ENCODE measurements at regions not wholly inside any gene's neighbourhood (a gene's known extent, or its start where the extent isn't known, plus 50 kb on each side); places are given as distances from the start of the nearest gene placed in this dataset.

GRCh38 chr3:65181391-65181871 is 493.6 kb upstream of the ADAMTS9 start:
- Histone ChIP-seq H3K4me2 (ENCODE audit: low read length) (no peak overlapping the region), H2AFZ (ENCODE audit: low read depth, low read length) (peak overlapping the region; percentile 49), H3K4me3 (ENCODE audit: insufficient read depth, low read depth, low read length) (no peak overlapping the region), H3K36me3 (ENCODE audit: insufficient read depth, low read length) (no peaks in the 10 kb centered on the region), H3K27me3 (ENCODE audit: insufficient read depth, low read length) (no peaks in the 10 kb centered on the region), H3K9ac (ENCODE audit: low read length) (no peak overlapping the region), H4K20me1 (ENCODE audit: insufficient read depth, low read length) (no peaks in the 10 kb centered on the region), H3K27ac (ENCODE audit: low read depth, low read length) (no peak overlapping the region), H3K79me2 (ENCODE audit: insufficient read depth, low read length) (no peaks in the 10 kb centered on the region), H3K4me1 (ENCODE audit: insufficient read depth, low read length) (peaks cover 4% of the 10 kb centered on the region), H3K9me3 (ENCODE audit: insufficient read depth, low read depth, low read length) (no peaks in the 10 kb centered on the region)
- Mint-ChIP-seq H3K4me1 (ENCODE audit: low read depth, unreplicated experiment) (peaks cover 1% of the 10 kb centered on the region), H3K27ac (ENCODE audit: unreplicated experiment) (no peak overlapping the region), H3K4me3 (ENCODE audit: unreplicated experiment) (no peak overlapping the region), H3K9me3 (ENCODE audit: unreplicated experiment) (no peaks in the 10 kb centered on the region), H3K36me3 (ENCODE audit: low read depth, unreplicated experiment) (no peaks in the 10 kb centered on the region), H3K27me3 (ENCODE audit: low read depth, unreplicated experiment) (peaks cover 3% of the 10 kb centered on the region)
- FAIRE-seq: no peak
- no peak for TF ChIP-seq EZH2 (IDR thresholded peaks at IDR 0.05; ENCODE audit: insufficient read depth, low read length)
- no peak for TF ChIP-seq CTCF (IDR thresholded peaks at IDR 0.05; ENCODE audit: insufficient read depth, low read depth, low read length)
- no peak for DNase-seq (ENCODE audit: low read depth)

GRCh38 chr3:65178703-65179102 is 490.9 kb upstream of the ADAMTS9 start:
- peaks cover 4% of the 10 kb centered on the region for H3K27me3 Mint-ChIP-seq (ENCODE audit: low read depth, unreplicated experiment)
- Histone ChIP-seq H3K9me3 (ENCODE audit: insufficient read depth, low read depth, low read length) (no peaks in the 10 kb centered on the region), H3K79me2 (ENCODE audit: insufficient read depth, low read length) (no peaks in the 10 kb centered on the region), H3K9ac (ENCODE audit: low read length) (no peak overlapping the region), H3K4me3 (ENCODE audit: insufficient read depth, low read depth, low read length) (no peak overlapping the region), H3K4me1 (ENCODE audit: insufficient read depth, low read length) (peaks cover 4% of the 10 kb centered on the region), H3K27me3 (ENCODE audit: insufficient read depth, low read length) (no peaks in the 10 kb centered on the region), H3K27ac (ENCODE audit: low read depth, low read length) (no peak overlapping the region), H3K4me2 (ENCODE audit: low read length) (no peak overlapping the region), H4K20me1 (ENCODE audit: insufficient read depth, low read length) (no peaks in the 10 kb centered on the region), H3K36me3 (ENCODE audit: insufficient read depth, low read length) (no peaks in the 10 kb centered on the region), H2AFZ (ENCODE audit: low read depth, low read length) (no peak overlapping the region)
- no peak overlapping the region for H3K27ac Mint-ChIP-seq (ENCODE audit: unreplicated experiment)
- H3K36me3 Mint-ChIP-seq (ENCODE audit: low read depth, unreplicated experiment): no peaks in the 10 kb centered on the region
- H3K9me3 Mint-ChIP-seq (ENCODE audit: unreplicated experiment): no peaks in the 10 kb centered on the region
- no peak overlapping the region for H3K4me3 Mint-ChIP-seq (ENCODE audit: unreplicated experiment)
- peak; percentile 30 for DNase-seq (ENCODE audit: low read depth)
- FAIRE-seq: no peak
- peaks cover 2% of the 10 kb centered on the region for H3K4me1 Mint-ChIP-seq (ENCODE audit: low read depth, unreplicated experiment)
- TF ChIP-seq CTCF (IDR thresholded peaks at IDR 0.05; ENCODE audit: insufficient read depth, low read depth, low read length) (no peak), EZH2 (IDR thresholded peaks at IDR 0.05; ENCODE audit: insufficient read depth, low read length) (no peak)

DNA sequence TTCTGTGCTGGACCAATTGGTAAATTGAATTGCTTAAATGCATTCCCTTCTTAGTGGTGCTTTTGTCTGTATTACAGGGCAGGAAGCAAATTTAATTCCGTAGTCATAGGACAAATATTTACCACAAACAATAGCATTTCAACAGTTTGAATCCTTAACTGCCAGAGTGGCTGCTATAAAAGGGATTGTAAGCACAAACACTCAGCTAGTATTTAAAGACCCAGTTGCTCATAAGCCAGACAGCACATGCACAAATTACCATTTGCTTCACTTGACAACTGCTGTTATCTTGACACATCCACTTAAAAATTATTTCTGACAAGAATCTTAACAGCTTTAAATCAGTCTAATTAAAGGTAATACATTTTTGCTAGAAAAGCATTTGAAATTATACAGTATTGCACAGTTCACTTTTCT is 490.2 kb upstream of the ADAMTS9 start:
- Mint-ChIP-seq H3K4me1 (ENCODE audit: low read depth, unreplicated experiment) (peaks cover 2% of the 10 kb centered on the region), H3K4me3 (ENCODE audit: unreplicated experiment) (no peak overlapping the region), H3K36me3 (ENCODE audit: low read depth, unreplicated experiment) (no peaks in the 10 kb centered on the region), H3K9me3 (ENCODE audit: unreplicated experiment) (no peaks in the 10 kb centered on the region), H3K27me3 (ENCODE audit: low read depth, unreplicated experiment) (peaks cover 4% of the 10 kb centered on the region), H3K27ac (ENCODE audit: unreplicated experiment) (no peak overlapping the region)
- Histone ChIP-seq H3K4me2 (ENCODE audit: low read length) (no peak overlapping the region), H3K4me1 (ENCODE audit: insufficient read depth, low read length) (peaks cover 4% of the 10 kb centered on the region), H3K4me3 (ENCODE audit: insufficient read depth, low read depth, low read length) (no peak overlapping the region), H3K36me3 (ENCODE audit: insufficient read depth, low read length) (no peaks in the 10 kb centered on the region), H4K20me1 (ENCODE audit: insufficient read depth, low read length) (no peaks in the 10 kb centered on the region), H2AFZ (ENCODE audit: low read depth, low read length) (no peak overlapping the region), H3K9me3 (ENCODE audit: insufficient read depth, low read depth, low read length) (no peaks in the 10 kb centered on the region), H3K79me2 (ENCODE audit: insufficient read depth, low read length) (no peaks in the 10 kb centered on the region), H3K9ac (ENCODE audit: low read length) (no peak overlapping the region), H3K27ac (ENCODE audit: low read depth, low read length) (no peak overlapping the region), H3K27me3 (ENCODE audit: insufficient read depth, low read length) (no peaks in the 10 kb centered on the region)
- peak; percentile 41 for FAIRE-seq
- TF ChIP-seq EZH2 (IDR thresholded peaks at IDR 0.05; ENCODE audit: insufficient read depth, low read length) (no peak), CTCF (IDR thresholded peaks at IDR 0.05; ENCODE audit: insufficient read depth, low read depth, low read length) (no peak)
- peak; percentile 25 for DNase-seq (ENCODE audit: low read depth)
